GM18909 (cell line): ENCODE measurements at regions not wholly inside any gene's neighbourhood (a gene's known extent, or its start where the extent isn't known, plus 50 kb on each side); places are given as distances from the start of the nearest gene placed in this dataset.

Source experiments
- ATAC-seq: cut with Tn5 transposase; IDR thresholded peaks from one replicate; pipeline ENCODE4 v1.9.1; 2021; ENCODE audit warnings: mild to moderate bottlenecking; ENCODE audit not compliant: unreplicated experiment, poor library complexity

DNA sequence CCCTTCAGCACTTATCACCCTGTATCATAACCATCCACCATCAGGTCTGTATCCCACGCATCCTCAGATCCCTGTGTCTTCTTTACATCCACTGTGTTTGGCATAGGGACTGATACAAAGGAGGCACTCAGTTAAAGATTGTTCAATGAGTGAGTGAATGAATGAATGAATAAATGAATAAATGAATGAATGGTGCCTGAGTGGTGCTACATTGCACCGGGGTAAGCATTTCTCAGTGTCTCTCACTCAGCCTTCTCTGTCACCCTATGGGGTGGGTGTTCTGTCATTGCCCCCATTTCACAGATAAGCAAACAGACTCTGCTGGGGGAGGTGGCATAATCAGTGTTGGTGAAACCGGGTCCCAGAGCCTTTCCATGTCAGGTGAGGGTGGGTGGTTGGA lies 56.6 kb upstream of the ID3 start:
- no peak for ATAC-seq

GRCh38 chr1:23615423-23615822 lies 56.1 kb upstream of the ID3 start:
- no peak for ATAC-seq

DNA sequence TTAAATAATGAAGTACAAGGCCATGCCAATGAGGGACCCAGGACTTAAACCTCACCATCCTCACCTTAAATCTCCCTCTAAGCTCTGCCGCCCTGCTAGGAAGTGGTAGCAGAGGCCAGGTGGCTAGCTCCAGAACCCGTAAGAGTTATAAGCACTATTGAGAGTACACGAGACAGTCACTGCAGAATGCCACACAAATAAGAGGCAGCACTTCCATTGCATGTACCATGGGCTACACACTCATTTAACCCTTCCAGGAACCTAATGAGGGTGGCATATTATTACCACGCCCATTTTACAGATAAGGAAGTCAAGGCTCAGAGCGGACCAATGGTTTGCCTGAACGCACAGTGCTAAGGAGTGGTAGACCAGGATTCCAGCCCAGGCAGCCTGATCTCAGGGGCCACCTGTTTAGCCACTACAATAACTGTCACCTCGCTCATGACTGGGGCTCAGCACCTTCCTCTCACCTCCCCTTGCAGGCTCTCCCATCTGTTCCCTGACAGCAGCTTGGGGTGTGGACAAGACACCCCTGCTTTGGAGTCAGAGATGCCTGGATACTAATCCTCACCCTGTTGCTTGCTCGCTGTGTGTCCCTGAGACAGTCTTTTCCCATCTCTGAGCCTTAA lies 54.8 kb upstream of the ID3 start:
- no peak for ATAC-seq

- no peak for ATAC-seq
Measured at GRCh38 chr1:23613191-23614031, 54.1 kb upstream of the ID3 start.

DNA sequence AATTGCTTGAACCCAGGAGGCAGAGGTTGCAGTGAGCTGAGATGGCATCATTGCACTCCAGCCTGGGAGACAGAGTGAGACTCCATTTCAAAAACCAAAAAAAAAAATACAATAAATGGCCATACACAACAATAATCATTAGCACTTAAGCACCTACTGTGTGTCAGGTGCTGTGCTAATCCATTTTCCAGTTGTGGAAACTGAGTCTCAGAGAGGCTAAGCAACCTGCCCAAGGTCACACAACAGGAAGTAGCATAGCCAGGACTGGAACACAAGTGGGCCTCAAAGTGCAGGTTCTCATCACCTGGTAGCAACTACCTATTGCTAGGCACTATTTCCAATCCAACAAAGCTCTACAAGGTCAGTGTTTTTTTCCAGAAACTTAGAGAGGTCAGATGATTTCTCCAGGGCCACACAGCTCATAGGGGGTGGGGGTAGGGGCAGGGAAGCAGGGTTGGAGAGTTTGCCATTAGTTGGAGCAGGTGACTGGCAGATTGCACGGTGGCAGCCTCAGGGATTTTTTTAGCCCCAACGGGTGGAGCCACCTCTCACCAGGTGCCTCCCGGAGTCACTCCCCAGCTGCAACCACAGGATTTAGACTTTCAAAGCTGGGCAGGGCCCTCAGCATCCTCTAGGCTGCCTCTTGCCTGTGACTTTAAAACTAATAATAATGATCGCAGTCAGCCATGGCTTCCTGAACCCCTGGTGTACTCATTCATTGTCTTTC lies 52.5 kb upstream of the ID3 start:
- ATAC-seq, result no peak

GRCh38 chr1:23610677-23611076 lies 51.4 kb upstream of the ID3 start:
- ATAC-seq, result no peak

DNA sequence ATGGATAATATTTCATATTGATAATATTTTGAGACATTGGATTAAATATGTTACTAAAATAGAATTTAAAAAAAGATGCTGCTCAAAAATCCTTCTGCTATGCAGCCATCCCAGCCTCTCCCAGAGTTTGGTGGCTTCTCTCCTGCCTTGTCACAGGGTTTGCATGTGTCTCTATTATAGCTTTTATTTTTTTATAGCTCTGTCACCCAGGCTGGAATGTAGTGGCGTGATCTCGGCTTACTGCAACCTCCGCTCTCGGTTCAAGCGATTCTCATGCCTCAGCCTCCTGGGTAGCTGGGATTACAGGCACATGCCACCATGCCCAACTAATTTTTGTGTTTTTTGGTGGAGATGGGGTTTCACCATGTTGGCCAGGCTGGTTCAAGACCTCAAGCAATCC lies 50.7 kb upstream of the ID3 start:
- no peak for ATAC-seq
